Endodermal cell (in vitro differentiated cells): ENCODE measurements at regions not wholly inside any gene's neighbourhood (a gene's known extent, or its start where the extent isn't known, plus 50 kb on each side); places are given as distances from the start of the nearest gene placed in this dataset.

Experiments
- DNase-seq: peaks from one replicate; pipeline ENCODE4 v3.0.0-alpha.2; 2017
- H3K27ac ChIP-seq: 2 replicates; pipeline ENCODE4 v1.5.1; 2013; ENCODE audit warnings: mild to moderate bottlenecking, low read depth, low read length, moderate library complexity
- H3K27me3 ChIP-seq: 2 replicates; pipeline ENCODE4 v1.6.1; 2013; ENCODE audit warnings: mild to moderate bottlenecking, low read length, moderate library complexity; ENCODE audit not compliant: insufficient read depth, control insufficient read depth, poor library complexity, severe bottlenecking
- H3K36me3 ChIP-seq: 2 replicates; pipeline ENCODE4 v1.7.0; 2013; ENCODE audit warnings: mild to moderate bottlenecking, low read length, moderate library complexity; ENCODE audit not compliant: control insufficient read depth, insufficient read depth
- H3K4me1 ChIP-seq: one replicate; pipeline ENCODE4 v1.7.0; 2013; ENCODE audit warnings: low read length; ENCODE audit not compliant: control insufficient read depth, insufficient read depth
- H3K4me3 ChIP-seq: 2 replicates; pipeline ENCODE4 v1.5.1; 2013; ENCODE audit warnings: mild to moderate bottlenecking, low read length, moderate library complexity
- H3K9ac ChIP-seq: 2 replicates; pipeline ENCODE4 v1.6.1; 2013; ENCODE audit warnings: mild to moderate bottlenecking, low read length, moderate library complexity; ENCODE audit not compliant: poor library complexity, severe bottlenecking; ENCODE audit errors: extremely low read depth
- H3K9me3 ChIP-seq: 2 replicates; pipeline ENCODE4 v1.6.1; 2013; ENCODE audit warnings: mild to moderate bottlenecking, low read length, moderate library complexity; ENCODE audit not compliant: control insufficient read depth
- H3K27ac Mint-ChIP-seq: 2 replicates; pipeline ENCODE4 v1.8.0; 2020; ENCODE audit warnings: mixed read lengths
- H3K27me3 Mint-ChIP-seq: 2 replicates; pipeline ENCODE4 v1.8.0; 2021; ENCODE audit warnings: mild to moderate bottlenecking, mixed read lengths; ENCODE audit not compliant: insufficient read depth
- H3K36me3 Mint-ChIP-seq: 2 replicates; pipeline ENCODE4 v1.8.0; 2020; ENCODE audit warnings: low read depth, mixed read lengths
- H3K4me1 Mint-ChIP-seq: 2 replicates; pipeline ENCODE4 v1.8.0; 2020; ENCODE audit warnings: mixed read lengths
- H3K4me3 Mint-ChIP-seq: 2 replicates; pipeline ENCODE4 v1.8.0; 2020; ENCODE audit warnings: mild to moderate bottlenecking, moderate library complexity, mixed read lengths
- H3K9me3 Mint-ChIP-seq: 2 replicates; pipeline ENCODE4 v1.8.0; 2020; ENCODE audit warnings: mild to moderate bottlenecking, mixed read lengths
- WGBS, 2 experiments: methylation state at CpG; one replicate each; pipeline versions ENCODE4 v1.1.5 to v1.1.7; 2013; ENCODE audit warnings: missing lambda C conversion rate in 2 of 2, mixed read lengths in 1 of 2; ENCODE audit not compliant: insufficient coverage in 1 of 2, insufficient read length in 1 of 2; 5-methylcytosine and 5-hydroxymethylcytosine counted together
- TF ChIP-seq, protein P1 (sequence below): fragments of 200-600 bp; sonication (generic); conservative IDR thresholded peaks from 2 replicates; pipeline ENCODE4 v1.5.0; 2021; ENCODE audit warnings: antibody characterized with exemption, mild to moderate bottlenecking

GRCh38 chr1:118826669-118827068 lies 161.5 kb downstream of the TBX15 start:
- Histone ChIP-seq H3K27me3 (no peaks in the 10 kb centered on the region), H3K27ac (no peak overlapping the region), H3K36me3 (no peaks in the 10 kb centered on the region), H3K9ac (no peak overlapping the region), H3K4me3 (no peak overlapping the region), H3K9me3 (peaks cover 10% of the 10 kb centered on the region), H3K4me1 (no peaks in the 10 kb centered on the region)
- WGBS, 2 experiments, result 83 to 92% methylated on average over 2 to 3 of the region's 3 CpGs
- H3K27ac Mint-ChIP-seq, result no peak overlapping the region
- H3K4me3 Mint-ChIP-seq, result no peak overlapping the region
- H3K27me3 Mint-ChIP-seq, result no peaks in the 10 kb centered on the region
- H3K4me1 Mint-ChIP-seq, result no peaks in the 10 kb centered on the region
- TF ChIP-seq, protein P1, sequence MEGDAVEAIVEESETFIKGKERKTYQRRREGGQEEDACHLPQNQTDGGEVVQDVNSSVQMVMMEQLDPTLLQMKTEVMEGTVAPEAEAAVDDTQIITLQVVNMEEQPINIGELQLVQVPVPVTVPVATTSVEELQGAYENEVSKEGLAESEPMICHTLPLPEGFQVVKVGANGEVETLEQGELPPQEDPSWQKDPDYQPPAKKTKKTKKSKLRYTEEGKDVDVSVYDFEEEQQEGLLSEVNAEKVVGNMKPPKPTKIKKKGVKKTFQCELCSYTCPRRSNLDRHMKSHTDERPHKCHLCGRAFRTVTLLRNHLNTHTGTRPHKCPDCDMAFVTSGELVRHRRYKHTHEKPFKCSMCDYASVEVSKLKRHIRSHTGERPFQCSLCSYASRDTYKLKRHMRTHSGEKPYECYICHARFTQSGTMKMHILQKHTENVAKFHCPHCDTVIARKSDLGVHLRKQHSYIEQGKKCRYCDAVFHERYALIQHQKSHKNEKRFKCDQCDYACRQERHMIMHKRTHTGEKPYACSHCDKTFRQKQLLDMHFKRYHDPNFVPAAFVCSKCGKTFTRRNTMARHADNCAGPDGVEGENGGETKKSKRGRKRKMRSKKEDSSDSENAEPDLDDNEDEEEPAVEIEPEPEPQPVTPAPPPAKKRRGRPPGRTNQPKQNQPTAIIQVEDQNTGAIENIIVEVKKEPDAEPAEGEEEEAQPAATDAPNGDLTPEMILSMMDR, result peak; percentile 54
- no peak for DNase-seq
- H3K36me3 Mint-ChIP-seq, result no peaks in the 10 kb centered on the region
- H3K9me3 Mint-ChIP-seq, result peaks cover 13% of the 10 kb centered on the region

GRCh38 chr1:118825619-118826018 lies 162.5 kb downstream of the TBX15 start:
- DNase-seq, result no peak

GRCh38 chr1:118821801-118822200 lies 166.3 kb downstream of the TBX15 start:
- Mint-ChIP-seq H3K27ac (no peak overlapping the region), H3K4me3 (no peak overlapping the region), H3K36me3 (no peaks in the 10 kb centered on the region), H3K9me3 (no peaks in the 10 kb centered on the region), H3K27me3 (no peaks in the 10 kb centered on the region), H3K4me1 (no peaks in the 10 kb centered on the region)
- no peak for DNase-seq
- no peak overlapping the region for H3K27ac ChIP-seq
- no peak overlapping the region for H3K9ac ChIP-seq
- no peaks in the 10 kb centered on the region for H3K36me3 ChIP-seq
- H3K27me3 ChIP-seq, result no peaks in the 10 kb centered on the region
- H3K4me1 ChIP-seq, result no peaks in the 10 kb centered on the region
- 76 to 93% methylated on average over 2 of the region's 2 CpGs for WGBS, 2 experiments
- TF ChIP-seq, protein P1, result no peak
- no peak overlapping the region for H3K4me3 ChIP-seq
- no peaks in the 10 kb centered on the region for H3K9me3 ChIP-seq

More at GRCh38 chr1:118825619-118826018, 162.5 kb downstream of the TBX15 start:
- Histone ChIP-seq H3K9ac (no peak overlapping the region), H3K36me3 (no peaks in the 10 kb centered on the region), H3K27me3 (no peaks in the 10 kb centered on the region), H3K4me1 (no peaks in the 10 kb centered on the region), H3K9me3 (peaks cover 1% of the 10 kb centered on the region), H3K27ac (no peak overlapping the region), H3K4me3 (no peak overlapping the region)
- no peaks in the 10 kb centered on the region for H3K27me3 Mint-ChIP-seq
- no peak overlapping the region for H3K4me3 Mint-ChIP-seq
- TF ChIP-seq, protein P1, result no peak
- H3K27ac Mint-ChIP-seq, result no peak overlapping the region
- H3K9me3 Mint-ChIP-seq, result peaks cover 3% of the 10 kb centered on the region
- no peaks in the 10 kb centered on the region for H3K36me3 Mint-ChIP-seq
- no peaks in the 10 kb centered on the region for H3K4me1 Mint-ChIP-seq
